Glutamatergic neuron (in vitro differentiated cells): ENCODE measurements at regions not wholly inside any gene's neighbourhood (a gene's known extent, or its start where the extent isn't known, plus 50 kb on each side); places are given as distances from the start of the nearest gene placed in this dataset.

ENCODE experiments used
- DNase-seq: peaks from one replicate; pipeline ENCODE4 v3.0.0; 2022
- H3K27ac Mint-ChIP-seq: one replicate; pipeline ENCODE4 v1.8.0; 2020; ENCODE audit warnings: mild to moderate bottlenecking, mixed read lengths, inconsistent platforms; ENCODE audit not compliant: unreplicated experiment
- H3K27me3 Mint-ChIP-seq: one replicate; pipeline ENCODE4 v1.8.0; 2020; ENCODE audit warnings: mild to moderate bottlenecking, moderate library complexity, mixed read lengths, inconsistent platforms; ENCODE audit not compliant: unreplicated experiment
- H3K36me3 Mint-ChIP-seq: one replicate; pipeline ENCODE4 v1.8.0; 2020; ENCODE audit warnings: mild to moderate bottlenecking, mixed read lengths, inconsistent platforms; ENCODE audit not compliant: unreplicated experiment
- H3K4me1 Mint-ChIP-seq: one replicate; pipeline ENCODE4 v1.8.0; 2020; ENCODE audit warnings: mild to moderate bottlenecking, low read depth, mixed read lengths, inconsistent platforms; ENCODE audit not compliant: unreplicated experiment
- H3K4me3 Mint-ChIP-seq: one replicate; pipeline ENCODE4 v1.8.0; 2020; ENCODE audit warnings: mild to moderate bottlenecking, mixed read lengths, inconsistent platforms; ENCODE audit not compliant: unreplicated experiment
- H3K9me3 Mint-ChIP-seq: one replicate; pipeline ENCODE4 v1.8.0; 2020; ENCODE audit warnings: mild to moderate bottlenecking, moderate library complexity, mixed read lengths, inconsistent platforms; ENCODE audit not compliant: unreplicated experiment
- CTCF ChIP-seq: fragments of 200-600 bp; sonication (generic); IDR thresholded peaks from one replicate; pipeline ENCODE4 v1.5.0; 2021; ENCODE audit not compliant: partially characterized antibody, unreplicated experiment

DNA sequence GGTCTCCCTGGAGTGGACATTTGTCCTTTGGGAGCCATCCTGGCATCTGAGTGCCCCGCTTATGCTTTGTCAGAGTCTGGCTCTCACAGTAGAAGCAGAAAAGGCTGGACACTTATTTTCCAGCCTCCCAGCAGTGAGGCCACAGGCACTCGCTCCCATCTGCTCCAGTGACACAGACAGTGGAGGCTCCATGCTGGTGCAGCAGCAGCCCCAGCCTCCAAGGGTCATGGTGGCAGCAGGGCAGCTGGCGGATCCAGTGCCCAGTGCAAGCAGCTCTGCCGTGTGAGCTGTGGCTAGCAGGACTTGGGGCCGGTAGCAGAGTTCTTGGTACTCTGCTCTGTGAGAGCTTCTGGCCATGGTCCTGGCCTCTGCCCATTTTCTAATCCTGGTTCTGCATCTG is 157.3 kb upstream of the ALDH1B1 start:
- Mint-ChIP-seq H3K36me3 (peaks cover 4% of the 10 kb centered on the region), H3K4me3 (peak overlapping the region; percentile 43), H3K27ac (peak overlapping the region; percentile 92), H3K27me3 (peaks cover 10% of the 10 kb centered on the region), H3K9me3 (peaks cover 24% of the 10 kb centered on the region), H3K4me1 (peaks cover 42% of the 10 kb centered on the region)
- no peak for TF ChIP-seq CTCF
- DNase-seq: peak; percentile 61

DNA sequence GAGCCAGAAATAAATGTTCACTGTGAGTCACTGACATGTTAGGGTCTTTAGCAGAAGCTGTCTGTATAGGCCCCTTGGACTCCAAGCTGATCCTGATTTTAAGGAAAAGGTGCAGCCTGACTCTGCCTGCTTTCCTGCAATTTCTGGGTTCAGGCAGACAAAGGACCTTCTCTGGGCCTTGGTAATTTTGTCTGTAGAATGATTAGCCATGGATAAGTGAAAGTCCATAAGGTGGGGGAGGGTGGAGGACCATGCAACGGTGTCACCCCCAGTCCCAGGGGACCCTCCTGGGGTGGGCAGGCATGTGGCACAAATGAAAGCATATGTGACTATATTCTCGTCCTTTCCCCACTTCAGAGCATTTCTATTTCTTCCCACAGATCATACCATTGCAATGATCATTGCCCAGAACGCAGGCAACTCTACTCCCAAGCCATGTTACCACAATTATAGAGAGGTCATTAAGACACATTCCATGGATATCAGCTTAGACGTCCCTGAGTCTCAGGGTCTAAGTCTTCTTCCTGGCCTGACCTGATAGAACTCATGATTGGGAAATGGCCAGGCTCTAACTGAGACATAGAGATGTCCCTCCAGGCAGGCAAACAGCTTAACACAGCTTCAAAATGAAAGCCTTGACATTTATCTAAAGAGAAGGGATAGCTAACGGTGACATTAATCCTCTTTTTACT is 157.9 kb upstream of the ALDH1B1 start:
- Mint-ChIP-seq H3K4me1 (peaks cover 48% of the 10 kb centered on the region), H3K4me3 (peak overlapping the region; percentile 55), H3K27ac (peak overlapping the region; percentile 92), H3K9me3 (peaks cover 24% of the 10 kb centered on the region), H3K27me3 (peaks cover 8% of the 10 kb centered on the region), H3K36me3 (peaks cover 4% of the 10 kb centered on the region)
- no peak for TF ChIP-seq CTCF
- no peak for DNase-seq

GRCh38 chr9:38233796-38234355 is 158.6 kb upstream of the ALDH1B1 start:
- Mint-ChIP-seq H3K36me3 (peaks cover 4% of the 10 kb centered on the region), H3K4me1 (peaks cover 53% of the 10 kb centered on the region), H3K4me3 (no peak overlapping the region), H3K27ac (peak overlapping the region; percentile 92), H3K9me3 (peaks cover 20% of the 10 kb centered on the region), H3K27me3 (peaks cover 3% of the 10 kb centered on the region)
- TF ChIP-seq CTCF: no peak
- no peak for DNase-seq

GRCh38 chr9:38233343-38233742 is 159.2 kb upstream of the ALDH1B1 start:
- peaks cover 58% of the 10 kb centered on the region for H3K4me1 Mint-ChIP-seq
- H3K36me3 Mint-ChIP-seq: peaks cover 3% of the 10 kb centered on the region
- peak overlapping the region; percentile 85 for H3K27ac Mint-ChIP-seq
- H3K9me3 Mint-ChIP-seq: peaks cover 20% of the 10 kb centered on the region
- DNase-seq: no peak
- TF ChIP-seq CTCF: no peak
- H3K27me3 Mint-ChIP-seq: peaks cover 1% of the 10 kb centered on the region
- peak overlapping the region; percentile 56 for H3K4me3 Mint-ChIP-seq

- Mint-ChIP-seq H3K27ac (peak overlapping the region; percentile 18), H3K4me1 (peaks cover 59% of the 10 kb centered on the region), H3K27me3 (peaks cover 1% of the 10 kb centered on the region), H3K9me3 (peaks cover 18% of the 10 kb centered on the region), H3K36me3 (no peaks in the 10 kb centered on the region), H3K4me3 (no peak overlapping the region)
- no peak for DNase-seq
- TF ChIP-seq CTCF: no peak
Measured at GRCh38 chr9:38232895-38233294, 159.6 kb upstream of the ALDH1B1 start.
